ENCODE measurements at regions not wholly inside any gene's neighbourhood (a gene's known extent, or its start where the extent isn't known, plus 50 kb on each side); places are given as distances from the start of the nearest gene placed in this dataset.

DNA sequence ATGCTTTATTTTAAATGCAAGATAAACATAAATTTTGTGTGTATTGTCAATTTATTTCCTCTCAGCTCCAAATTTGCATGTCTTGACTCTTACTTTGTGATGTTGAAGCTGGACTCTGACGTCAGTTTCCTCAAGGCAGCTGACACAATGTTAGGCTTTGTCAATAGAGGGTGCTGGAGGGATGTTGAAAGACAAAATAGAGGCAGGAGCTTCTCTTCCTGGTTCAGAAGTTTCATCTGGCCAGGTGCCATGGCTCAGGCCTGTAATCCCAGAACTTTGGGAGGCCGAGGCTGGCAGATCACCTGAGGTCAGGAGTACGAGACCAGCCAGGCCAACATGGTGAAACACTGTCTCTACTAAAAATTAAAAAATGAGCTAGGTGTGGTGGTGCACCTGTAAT is 408.6 kb downstream of the GBE1 start:
- TF ChIP-seq, protein P1, sequence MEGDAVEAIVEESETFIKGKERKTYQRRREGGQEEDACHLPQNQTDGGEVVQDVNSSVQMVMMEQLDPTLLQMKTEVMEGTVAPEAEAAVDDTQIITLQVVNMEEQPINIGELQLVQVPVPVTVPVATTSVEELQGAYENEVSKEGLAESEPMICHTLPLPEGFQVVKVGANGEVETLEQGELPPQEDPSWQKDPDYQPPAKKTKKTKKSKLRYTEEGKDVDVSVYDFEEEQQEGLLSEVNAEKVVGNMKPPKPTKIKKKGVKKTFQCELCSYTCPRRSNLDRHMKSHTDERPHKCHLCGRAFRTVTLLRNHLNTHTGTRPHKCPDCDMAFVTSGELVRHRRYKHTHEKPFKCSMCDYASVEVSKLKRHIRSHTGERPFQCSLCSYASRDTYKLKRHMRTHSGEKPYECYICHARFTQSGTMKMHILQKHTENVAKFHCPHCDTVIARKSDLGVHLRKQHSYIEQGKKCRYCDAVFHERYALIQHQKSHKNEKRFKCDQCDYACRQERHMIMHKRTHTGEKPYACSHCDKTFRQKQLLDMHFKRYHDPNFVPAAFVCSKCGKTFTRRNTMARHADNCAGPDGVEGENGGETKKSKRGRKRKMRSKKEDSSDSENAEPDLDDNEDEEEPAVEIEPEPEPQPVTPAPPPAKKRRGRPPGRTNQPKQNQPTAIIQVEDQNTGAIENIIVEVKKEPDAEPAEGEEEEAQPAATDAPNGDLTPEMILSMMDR (IDR thresholded peaks at IDR 0.05) = peak; percentile 34
- no peak for TF ChIP-seq ZFX (IDR thresholded peaks at IDR 0.05; ENCODE audit: borderline replicate concordance)

All from 22Rv1 (cell line).